MM.1S (cell line): ENCODE measurements at regions not wholly inside any gene's neighbourhood (a gene's known extent, or its start where the extent isn't known, plus 50 kb on each side); places are given as distances from the start of the nearest gene placed in this dataset.

Source experiments
- EZH2 ChIP-seq: fragments of 300-600 bp; sonication (generic); optimal IDR thresholded peaks from 2 replicates; pipeline ENCODE3; 2017; ENCODE audit warnings: low read depth, mild to moderate bottlenecking, antibody characterized with exemption, low read length, mixed read lengths
- TF ChIP-seq, protein P1 (sequence below): fragments of 300-600 bp; sonication (generic); IDR thresholded peaks from 2 replicates; pipeline ENCODE4 v1.5.1; 2016; ENCODE audit warnings: antibody characterized with exemption, low read length, mixed read lengths

DNA sequence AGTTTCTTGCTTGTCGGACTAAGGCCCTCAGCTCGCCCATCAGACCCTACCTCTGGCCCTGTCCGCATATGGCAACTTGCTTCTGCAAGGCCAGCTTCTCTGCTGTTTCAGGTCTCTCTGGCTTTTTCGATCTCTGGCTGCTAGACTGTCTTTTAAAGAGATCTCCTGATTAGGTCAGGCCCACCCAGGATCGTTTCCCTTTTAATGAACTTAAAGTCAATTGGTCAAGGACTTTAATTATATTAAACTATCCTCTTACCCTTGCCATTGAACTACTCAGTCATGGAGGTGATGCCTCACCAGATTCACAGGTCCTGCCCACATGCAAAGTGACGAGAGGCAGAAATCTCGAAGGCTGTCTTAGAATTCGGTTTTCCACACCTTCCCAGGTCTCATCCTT is 670.9 kb downstream of the GATA3 start:
- TF ChIP-seq, protein P1, sequence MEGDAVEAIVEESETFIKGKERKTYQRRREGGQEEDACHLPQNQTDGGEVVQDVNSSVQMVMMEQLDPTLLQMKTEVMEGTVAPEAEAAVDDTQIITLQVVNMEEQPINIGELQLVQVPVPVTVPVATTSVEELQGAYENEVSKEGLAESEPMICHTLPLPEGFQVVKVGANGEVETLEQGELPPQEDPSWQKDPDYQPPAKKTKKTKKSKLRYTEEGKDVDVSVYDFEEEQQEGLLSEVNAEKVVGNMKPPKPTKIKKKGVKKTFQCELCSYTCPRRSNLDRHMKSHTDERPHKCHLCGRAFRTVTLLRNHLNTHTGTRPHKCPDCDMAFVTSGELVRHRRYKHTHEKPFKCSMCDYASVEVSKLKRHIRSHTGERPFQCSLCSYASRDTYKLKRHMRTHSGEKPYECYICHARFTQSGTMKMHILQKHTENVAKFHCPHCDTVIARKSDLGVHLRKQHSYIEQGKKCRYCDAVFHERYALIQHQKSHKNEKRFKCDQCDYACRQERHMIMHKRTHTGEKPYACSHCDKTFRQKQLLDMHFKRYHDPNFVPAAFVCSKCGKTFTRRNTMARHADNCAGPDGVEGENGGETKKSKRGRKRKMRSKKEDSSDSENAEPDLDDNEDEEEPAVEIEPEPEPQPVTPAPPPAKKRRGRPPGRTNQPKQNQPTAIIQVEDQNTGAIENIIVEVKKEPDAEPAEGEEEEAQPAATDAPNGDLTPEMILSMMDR = no peak
- no peak for TF ChIP-seq EZH2
